ENCODE measurements at regions not wholly inside any gene's neighbourhood (a gene's known extent, or its start where the extent isn't known, plus 50 kb on each side); places are given as distances from the start of the nearest gene placed in this dataset.

DNA sequence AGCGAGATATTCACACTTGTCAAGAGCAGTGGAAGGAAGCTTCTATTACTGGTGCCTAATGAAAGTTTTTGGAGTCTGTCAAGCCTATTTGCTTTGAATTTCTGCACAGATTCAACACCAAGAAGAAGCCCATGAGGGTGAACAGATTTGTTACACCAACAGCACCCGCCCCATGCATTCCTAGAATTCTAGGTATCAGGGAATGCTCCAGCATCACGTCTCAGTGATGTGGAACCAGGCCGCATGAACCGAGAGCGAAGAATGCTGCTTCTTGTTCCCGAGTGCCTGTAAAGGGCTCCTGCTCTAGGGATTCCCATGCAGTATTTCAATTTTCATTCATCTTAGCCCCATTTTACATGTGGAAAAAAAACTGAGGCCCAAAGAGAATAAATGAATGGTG lies 69.7 kb downstream of the KCNF1 start:
- ChIA-PET POLR2A (no interaction called here), CTCF (no interaction called here)
- peaks cover 3 to 7% of the 10 kb centered on the region in 2 experiments for H3K27me3 ChIP-seq (ENCODE audit: control insufficient read depth in 2 of 2, insufficient read depth in 2 of 2, low read length in 2 of 2)
- no peaks in the 10 kb centered on the region for H3K9me3 ChIP-seq (replicated peaks; ENCODE audit: control insufficient read depth, insufficient read depth, low read length)
- H3K9me1 ChIP-seq (replicated peaks; ENCODE audit: control insufficient read depth, extremely low read depth, insufficient read depth, low read length), result no peaks in the 10 kb centered on the region
- no peak overlapping the region for H3K27ac ChIP-seq (ENCODE audit: insufficient read depth, low read depth, low read length)
- dilution Hi-C loops (cut with MboI; ENCODE audit: extremely low pct_ligation_motif_present, low sequenced_read_pairs), result no loop called here
- FAIRE-seq (no peak), DNase-seq (ENCODE audit: low read depth, low spot score) (no peak)
- H2AFZ ChIP-seq (ENCODE audit: low read depth, low read length), result no peak overlapping the region
- H3K4me3 ChIP-seq (replicated peaks in 1 of 3; ENCODE audit: insufficient read depth in 1 of 3, low read depth in 1 of 3, low read length in 3 of 3), result no peak overlapping the region
- intact Hi-C loops (cut with micrococcal nuclease), result no loop called here
- no peak for TF ChIP-seq JUN (IDR thresholded peaks at IDR 0.05; ENCODE audit: borderline replicate concordance, insufficient read depth, insufficient read length, low read depth)
- no peak for TF ChIP-seq GATA2 (IDR thresholded peaks at IDR 0.05; ENCODE audit: insufficient read depth, insufficient read length, low read depth, low read length)
- TF ChIP-seq POLR2A (IDR thresholded peaks at IDR 0.05; ENCODE audit: low read depth, low read length), result no peak
- TF ChIP-seq EZH2 (IDR thresholded peaks at IDR 0.05; ENCODE audit: borderline replicate concordance, low read depth, low read length, severe bottlenecking), result no peak
- TF ChIP-seq, protein P1, sequence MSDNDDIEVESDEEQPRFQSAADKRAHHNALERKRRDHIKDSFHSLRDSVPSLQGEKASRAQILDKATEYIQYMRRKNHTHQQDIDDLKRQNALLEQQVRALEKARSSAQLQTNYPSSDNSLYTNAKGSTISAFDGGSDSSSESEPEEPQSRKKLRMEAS (IDR thresholded peaks at IDR 0.05; ENCODE audit: insufficient read depth, insufficient read length), result no peak
- TF ChIP-seq, protein P2, sequence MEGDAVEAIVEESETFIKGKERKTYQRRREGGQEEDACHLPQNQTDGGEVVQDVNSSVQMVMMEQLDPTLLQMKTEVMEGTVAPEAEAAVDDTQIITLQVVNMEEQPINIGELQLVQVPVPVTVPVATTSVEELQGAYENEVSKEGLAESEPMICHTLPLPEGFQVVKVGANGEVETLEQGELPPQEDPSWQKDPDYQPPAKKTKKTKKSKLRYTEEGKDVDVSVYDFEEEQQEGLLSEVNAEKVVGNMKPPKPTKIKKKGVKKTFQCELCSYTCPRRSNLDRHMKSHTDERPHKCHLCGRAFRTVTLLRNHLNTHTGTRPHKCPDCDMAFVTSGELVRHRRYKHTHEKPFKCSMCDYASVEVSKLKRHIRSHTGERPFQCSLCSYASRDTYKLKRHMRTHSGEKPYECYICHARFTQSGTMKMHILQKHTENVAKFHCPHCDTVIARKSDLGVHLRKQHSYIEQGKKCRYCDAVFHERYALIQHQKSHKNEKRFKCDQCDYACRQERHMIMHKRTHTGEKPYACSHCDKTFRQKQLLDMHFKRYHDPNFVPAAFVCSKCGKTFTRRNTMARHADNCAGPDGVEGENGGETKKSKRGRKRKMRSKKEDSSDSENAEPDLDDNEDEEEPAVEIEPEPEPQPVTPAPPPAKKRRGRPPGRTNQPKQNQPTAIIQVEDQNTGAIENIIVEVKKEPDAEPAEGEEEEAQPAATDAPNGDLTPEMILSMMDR (IDR thresholded peaks at IDR 0.05; ENCODE audit: extremely low read depth in 1 of 2, insufficient read depth in 1 of 2, low read depth in 1 of 2, low read length in 2 of 2), result no peak
- no peak for TF ChIP-seq MYC (IDR thresholded peaks at IDR 0.05; ENCODE audit: low read depth, low read length)
- TF ChIP-seq FOS (IDR thresholded peaks at IDR 0.05; ENCODE audit: borderline replicate concordance, insufficient read depth, low read length), result no peak
- no peak for TF ChIP-seq POLR2AphosphoS5 (IDR thresholded peaks at IDR 0.05; ENCODE audit: insufficient read depth, low read depth, low read length)
- H3K9ac ChIP-seq (replicated peaks; ENCODE audit: extremely low read depth, insufficient read depth, low read length), result no peak overlapping the region
- H3K4me1 ChIP-seq (ENCODE audit: control insufficient read depth, extremely low read depth, insufficient read depth, low read length), result no peaks in the 10 kb centered on the region
- BruUV-seq (replicated peaks), result no TSS peak
- no peak overlapping the region for H3K4me2 ChIP-seq (ENCODE audit: insufficient read depth, low read length)
- no peaks in the 10 kb centered on the region for H4K20me1 ChIP-seq (replicated peaks; ENCODE audit: control insufficient read depth, extremely low read depth, insufficient read depth, low read length)
- H3K79me2 ChIP-seq (ENCODE audit: control insufficient read depth, insufficient read depth, low read length), result no peaks in the 10 kb centered on the region
- H3K36me3 ChIP-seq (ENCODE audit: control insufficient read depth in 2 of 2, extremely low read depth in 1 of 2, insufficient read depth in 2 of 2, low read length in 2 of 2), result no peaks in the 10 kb centered on the region
